ENCODE measurements at regions not wholly inside any gene's neighbourhood (a gene's known extent, or its start where the extent isn't known, plus 50 kb on each side); places are given as distances from the start of the nearest gene placed in this dataset.

DNA sequence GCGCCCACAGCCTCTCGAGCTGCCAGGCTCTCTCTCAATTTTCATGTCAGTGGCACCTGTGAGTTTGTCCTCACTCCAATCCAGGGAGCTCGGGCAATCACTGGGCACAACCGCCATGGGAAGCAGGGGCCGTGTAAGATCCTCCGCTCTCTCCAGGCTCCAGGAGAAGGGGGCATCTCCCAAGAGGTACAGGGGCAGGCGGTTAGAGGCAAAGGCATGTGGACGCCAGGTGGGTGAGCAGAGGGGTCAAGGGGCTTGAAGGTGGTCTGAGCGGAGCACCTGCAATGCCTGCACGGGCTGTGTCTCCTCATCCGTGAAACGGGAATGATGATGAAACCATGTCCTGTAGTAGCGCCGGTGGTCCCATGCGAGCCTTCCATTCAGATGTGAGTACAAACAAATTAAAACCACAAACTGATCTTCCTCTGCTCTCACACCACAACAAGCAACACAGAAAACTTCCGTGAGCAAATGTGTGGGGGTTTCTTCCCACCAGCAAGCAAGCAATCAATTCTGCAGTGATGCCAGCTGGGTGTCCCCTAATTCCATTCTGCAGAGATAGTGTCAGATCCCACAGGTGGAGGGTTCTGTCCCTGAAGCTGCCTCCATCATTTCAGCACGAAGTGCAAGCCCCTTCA is 222.5 kb upstream of the PMEPA1 start:
- H3K9me3 ChIP-seq: no peaks in the 10 kb centered on the region
- intact Hi-C loops (cut with DNase I): no loop called here
- H3K27ac ChIP-seq: no peak overlapping the region
- WGBS, 3 donors: 87 to 90% (median 87%) methylated on average over 17 of the region's 17 CpGs
- H3K27me3 ChIP-seq (ENCODE audit: insufficient read depth in 3 of 3, low read length in 2 of 3): peaks cover 0 to 5% (median under 1%) of the 10 kb centered on the region in 3 donors
- H3K4me1 ChIP-seq: no peaks in the 10 kb centered on the region
- no peak overlapping the region for H3K4me3 ChIP-seq
- no peak for ATAC-seq
- DNase-seq: no peak
- TF ChIP-seq, protein P1, sequence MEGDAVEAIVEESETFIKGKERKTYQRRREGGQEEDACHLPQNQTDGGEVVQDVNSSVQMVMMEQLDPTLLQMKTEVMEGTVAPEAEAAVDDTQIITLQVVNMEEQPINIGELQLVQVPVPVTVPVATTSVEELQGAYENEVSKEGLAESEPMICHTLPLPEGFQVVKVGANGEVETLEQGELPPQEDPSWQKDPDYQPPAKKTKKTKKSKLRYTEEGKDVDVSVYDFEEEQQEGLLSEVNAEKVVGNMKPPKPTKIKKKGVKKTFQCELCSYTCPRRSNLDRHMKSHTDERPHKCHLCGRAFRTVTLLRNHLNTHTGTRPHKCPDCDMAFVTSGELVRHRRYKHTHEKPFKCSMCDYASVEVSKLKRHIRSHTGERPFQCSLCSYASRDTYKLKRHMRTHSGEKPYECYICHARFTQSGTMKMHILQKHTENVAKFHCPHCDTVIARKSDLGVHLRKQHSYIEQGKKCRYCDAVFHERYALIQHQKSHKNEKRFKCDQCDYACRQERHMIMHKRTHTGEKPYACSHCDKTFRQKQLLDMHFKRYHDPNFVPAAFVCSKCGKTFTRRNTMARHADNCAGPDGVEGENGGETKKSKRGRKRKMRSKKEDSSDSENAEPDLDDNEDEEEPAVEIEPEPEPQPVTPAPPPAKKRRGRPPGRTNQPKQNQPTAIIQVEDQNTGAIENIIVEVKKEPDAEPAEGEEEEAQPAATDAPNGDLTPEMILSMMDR (IDR thresholded peaks at IDR 0.05): no peak
- H3K36me3 ChIP-seq (ENCODE audit: insufficient read depth in 1 of 2, low read depth in 1 of 2): no peaks in the 10 kb centered on the region

- no peaks in the 10 kb centered on the region for H3K36me3 ChIP-seq (ENCODE audit: insufficient read depth in 1 of 2, low read depth in 1 of 2)
- TF ChIP-seq, protein P1 (IDR thresholded peaks at IDR 0.05): no peak
- 87 to 96% (median 93%) methylated on average over 5 of the region's 5 CpGs for WGBS, 3 donors
- no peaks in the 10 kb centered on the region for H3K4me1 ChIP-seq
- no peak overlapping the region for H3K27ac ChIP-seq
- DNase-seq (no peak), ATAC-seq (no peak)
- no peak overlapping the region for H3K4me3 ChIP-seq
- H3K9me3 ChIP-seq: peaks cover 12% of the 10 kb centered on the region
- H3K27me3 ChIP-seq (ENCODE audit: insufficient read depth in 3 of 3, low read length in 2 of 3): peaks cover 0 to 5% (median 4%) of the 10 kb centered on the region in 3 donors
- intact Hi-C loops (cut with DNase I): no loop called here
Measured at GRCh38 chr20:57930351-57930750, 220.5 kb upstream of the PMEPA1 start.

- no peak for ATAC-seq
- peaks cover 12% of the 10 kb centered on the region for H3K9me3 ChIP-seq
- H3K36me3 ChIP-seq (ENCODE audit: insufficient read depth in 1 of 2, low read depth in 1 of 2): no peaks in the 10 kb centered on the region
- H3K4me3 ChIP-seq: no peak overlapping the region
- no peak for DNase-seq
- no peak overlapping the region for H3K27ac ChIP-seq
- intact Hi-C loops (cut with DNase I): no loop called here
- TF ChIP-seq, protein P1 (IDR thresholded peaks at IDR 0.05): no peak
- WGBS, 3 donors: 31 to 53% (median 38%) methylated on average over 2 of the region's 2 CpGs
- H3K4me1 ChIP-seq: no peaks in the 10 kb centered on the region
- H3K27me3 ChIP-seq (ENCODE audit: insufficient read depth in 3 of 3, low read length in 2 of 3): peaks cover 0 to 4% (median 0%) of the 10 kb centered on the region in 3 donors
Measured at GRCh38 chr20:57928181-57928967, 218.6 kb upstream of the PMEPA1 start.

GRCh38 chr20:57927376-57927775 is 217.6 kb upstream of the PMEPA1 start:
- ATAC-seq (no peak), DNase-seq (no peak)
- H3K27me3 ChIP-seq (ENCODE audit: insufficient read depth in 3 of 3, low read length in 2 of 3): peaks cover 0 to 4% (median 0%) of the 10 kb centered on the region in 3 donors
- intact Hi-C loops (cut with DNase I): no loop called here
- WGBS, 3 donors: 57 to 72% (median 65%) methylated on average over 1 of the region's 1 CpG
- TF ChIP-seq, protein P1 (IDR thresholded peaks at IDR 0.05): no peak
- no peaks in the 10 kb centered on the region for H3K4me1 ChIP-seq
- H3K9me3 ChIP-seq: peaks cover 12% of the 10 kb centered on the region
- no peaks in the 10 kb centered on the region for H3K36me3 ChIP-seq (ENCODE audit: insufficient read depth in 1 of 2, low read depth in 1 of 2)
- no peak overlapping the region for H3K27ac ChIP-seq
- H3K4me3 ChIP-seq: no peak overlapping the region

All from psoas muscle (tissue), 7 donors.